OCI-LY7 (cell line): ENCODE measurements at regions not wholly inside any gene's neighbourhood (a gene's known extent, or its start where the extent isn't known, plus 50 kb on each side); places are given as distances from the start of the nearest gene placed in this dataset.

Source experiments
- BruUV-seq: library from RNA; stranded (reverse); fragments of 400-500 nt; replicated peaks from 2 replicates; lab custom pipeline; 2021; lab: Mats Ljungman, UMichigan
- CTCF ChIA-PET: fragments of 300-600 bp; sonication (Branson Sonifier 250); formaldehyde crosslinking; loops from one replicate; lab custom pipeline; 2022; ENCODE audit warnings: antibody characterized with exemption; ENCODE audit not compliant: unreplicated experiment; lab: Charles Lee
- POLR2A ChIA-PET: fragments of 300-600 bp; sonication (Branson Sonifier 250); formaldehyde crosslinking; loops from one replicate; lab custom pipeline; 2022; ENCODE audit warnings: antibody characterized with exemption; lab: Charles Lee
- DNase-seq: peaks from one replicate; pipeline ENCODE4 v3.0.0-alpha.2; 2015; ENCODE audit warnings: low spot score
- H2AFZ ChIP-seq: fragments of 200-600 bp; sonication (generic), shearing (Covaris generic); 2 replicates; pipeline ENCODE4 v1.6.1; 2014; ENCODE audit warnings: mild to moderate bottlenecking, antibody characterized with exemption, low read length, moderate library complexity
- H3K27ac ChIP-seq: fragments of 200-600 bp; sonication (generic); 2 replicates; pipeline ENCODE4 v1.5.1; 2014; ENCODE audit warnings: mixed run types, low read depth, mild to moderate bottlenecking, moderate library complexity, low read length, inconsistent platforms; ENCODE audit not compliant: poor library complexity, severe bottlenecking
- H3K36me3 ChIP-seq: fragments of 200-600 bp; sonication (generic); 2 replicates; pipeline ENCODE4 v1.6.1; 2014; ENCODE audit warnings: mild to moderate bottlenecking, antibody characterized with exemption, low read length, moderate library complexity, mixed read lengths; ENCODE audit not compliant: insufficient read depth
- H3K4me1 ChIP-seq: fragments of 200-600 bp; sonication (generic); 2 replicates; pipeline ENCODE4 v1.5.1; 2014; ENCODE audit warnings: mild to moderate bottlenecking, low read length; ENCODE audit not compliant: insufficient read depth, poor library complexity, severe bottlenecking
- H3K4me2 ChIP-seq: fragments of 200-600 bp; sonication (generic); 2 replicates; pipeline ENCODE4 v1.6.1; 2014; ENCODE audit warnings: mild to moderate bottlenecking, low read length
- H3K4me3 ChIP-seq: fragments of 200-600 bp; sonication (generic); 2 replicates; pipeline ENCODE4 v1.5.1; 2014; ENCODE audit warnings: mild to moderate bottlenecking, low read depth, low read length; ENCODE audit not compliant: poor library complexity, severe bottlenecking
- H3K79me2 ChIP-seq: fragments of 200-600 bp; sonication (generic); 2 replicates; pipeline ENCODE4 v1.6.1; 2016; ENCODE audit warnings: low read depth, mild to moderate bottlenecking, low read length, moderate library complexity, mixed read lengths; ENCODE audit not compliant: insufficient read depth
- H3K9me2 ChIP-seq: fragments of 200-600 bp; sonication (generic); 2 replicates; pipeline ENCODE4 v1.6.1; 2016; ENCODE audit warnings: mild to moderate bottlenecking, low read length, mixed read lengths; ENCODE audit not compliant: insufficient read depth
- H3K9me3 ChIP-seq: fragments of 200-600 bp; sonication (generic); 2 replicates; pipeline ENCODE4 v1.6.1; 2014; ENCODE audit warnings: mild to moderate bottlenecking, mixed run types, low read length, mixed read lengths
- H4K20me1 ChIP-seq: fragments of 200-600 bp; sonication (generic); 2 replicates; pipeline ENCODE4 v1.6.1; 2014; ENCODE audit warnings: mild to moderate bottlenecking, antibody characterized with exemption, low read length, moderate library complexity, mixed read lengths; ENCODE audit not compliant: insufficient read depth
- EZH2phosphoT487 ChIP-seq: fragments of 200-600 bp; sonication (generic); IDR thresholded peaks from 2 replicates; pipeline ENCODE4 v1.6.1; 2018; ENCODE audit warnings: low read depth, borderline replicate concordance, mild to moderate bottlenecking, mixed run types, antibody characterized with exemption, low read length, moderate library complexity, mixed read lengths
- intact Hi-C: fragments of 100-400 bp; cut with micrococcal nuclease; formaldehyde crosslinking; loops from one replicate; pipeline ENCODE4 v1.10.0; 2022; ENCODE audit not compliant: unreplicated experiment
- TF ChIP-seq, protein P1 (sequence below): fragments of 200-600 bp; sonication (generic); conservative IDR thresholded peaks from 2 replicates; pipeline ENCODE4 v1.5.1; 2014; ENCODE audit warnings: mild to moderate bottlenecking, antibody characterized with exemption, low read length, moderate library complexity, mixed read lengths

DNA sequence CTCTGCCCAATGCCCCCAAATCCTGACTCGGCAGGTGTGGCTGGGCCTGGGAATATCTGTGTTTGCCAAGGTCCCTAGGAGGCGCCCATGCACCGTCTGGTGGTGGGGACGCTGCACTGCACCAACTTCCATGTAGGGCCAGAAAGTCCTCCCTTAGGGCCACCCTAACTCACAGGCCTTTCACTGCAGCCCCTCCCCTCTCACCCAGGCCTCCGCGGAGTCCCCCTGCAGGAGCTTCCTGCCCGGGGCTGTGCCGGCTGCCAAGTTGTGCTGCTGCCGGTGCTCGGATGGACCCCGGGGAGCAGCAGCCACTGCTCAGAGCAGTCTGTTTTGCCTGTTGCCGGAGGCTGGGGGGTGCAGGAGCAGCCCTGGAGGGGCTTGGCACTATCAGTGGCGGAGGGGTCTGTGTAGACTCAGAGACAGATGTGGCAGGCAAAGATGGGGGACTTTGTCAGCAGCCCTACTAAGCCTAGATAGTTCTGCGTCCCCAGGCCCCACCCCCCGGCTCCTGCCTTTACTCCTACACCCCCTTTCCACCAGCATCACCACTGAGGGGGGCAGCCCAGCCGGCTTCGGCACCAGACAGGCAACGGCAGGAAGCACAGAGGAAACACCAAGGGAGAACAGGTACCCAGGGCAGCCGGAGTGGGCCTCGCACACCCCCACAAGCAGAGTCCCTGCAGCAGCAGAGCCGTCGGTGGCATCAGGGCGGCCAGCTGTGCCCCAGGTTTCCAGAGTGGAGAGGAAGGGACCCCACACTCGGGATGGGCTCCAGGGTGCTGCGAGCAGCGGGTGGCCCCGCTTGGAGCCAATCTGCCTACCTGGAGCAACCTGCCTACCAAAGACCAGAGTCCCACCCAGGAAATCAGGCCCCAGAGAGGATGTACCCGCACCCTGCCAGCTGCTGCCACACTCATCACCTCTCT is 124.3 kb downstream of the TRIM29 start:
- Histone ChIP-seq H2AFZ (no peak overlapping the region), H3K9me3 (no peaks in the 10 kb centered on the region), H3K9me2 (no peaks in the 10 kb centered on the region), H3K4me2 (no peak overlapping the region), H3K4me3 (no peak overlapping the region), H4K20me1 (no peaks in the 10 kb centered on the region), H3K79me2 (no peaks in the 10 kb centered on the region), H3K27ac (no peak overlapping the region), H3K36me3 (no peaks in the 10 kb centered on the region), H3K4me1 (no peaks in the 10 kb centered on the region)
- TF ChIP-seq, protein P1, sequence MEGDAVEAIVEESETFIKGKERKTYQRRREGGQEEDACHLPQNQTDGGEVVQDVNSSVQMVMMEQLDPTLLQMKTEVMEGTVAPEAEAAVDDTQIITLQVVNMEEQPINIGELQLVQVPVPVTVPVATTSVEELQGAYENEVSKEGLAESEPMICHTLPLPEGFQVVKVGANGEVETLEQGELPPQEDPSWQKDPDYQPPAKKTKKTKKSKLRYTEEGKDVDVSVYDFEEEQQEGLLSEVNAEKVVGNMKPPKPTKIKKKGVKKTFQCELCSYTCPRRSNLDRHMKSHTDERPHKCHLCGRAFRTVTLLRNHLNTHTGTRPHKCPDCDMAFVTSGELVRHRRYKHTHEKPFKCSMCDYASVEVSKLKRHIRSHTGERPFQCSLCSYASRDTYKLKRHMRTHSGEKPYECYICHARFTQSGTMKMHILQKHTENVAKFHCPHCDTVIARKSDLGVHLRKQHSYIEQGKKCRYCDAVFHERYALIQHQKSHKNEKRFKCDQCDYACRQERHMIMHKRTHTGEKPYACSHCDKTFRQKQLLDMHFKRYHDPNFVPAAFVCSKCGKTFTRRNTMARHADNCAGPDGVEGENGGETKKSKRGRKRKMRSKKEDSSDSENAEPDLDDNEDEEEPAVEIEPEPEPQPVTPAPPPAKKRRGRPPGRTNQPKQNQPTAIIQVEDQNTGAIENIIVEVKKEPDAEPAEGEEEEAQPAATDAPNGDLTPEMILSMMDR, result peak; percentile 60
- TF ChIP-seq EZH2phosphoT487, result no peak
- intact Hi-C loops, result loop anchor here (5.0 kb wide), 1 partner anchor 346 kb away; no protein-coding TSS in a partner anchor
- ChIA-PET POLR2A (no interaction called here), CTCF (no interaction called here)
- BruUV-seq, result no TSS peak
- peak; percentile 5 for DNase-seq

DNA sequence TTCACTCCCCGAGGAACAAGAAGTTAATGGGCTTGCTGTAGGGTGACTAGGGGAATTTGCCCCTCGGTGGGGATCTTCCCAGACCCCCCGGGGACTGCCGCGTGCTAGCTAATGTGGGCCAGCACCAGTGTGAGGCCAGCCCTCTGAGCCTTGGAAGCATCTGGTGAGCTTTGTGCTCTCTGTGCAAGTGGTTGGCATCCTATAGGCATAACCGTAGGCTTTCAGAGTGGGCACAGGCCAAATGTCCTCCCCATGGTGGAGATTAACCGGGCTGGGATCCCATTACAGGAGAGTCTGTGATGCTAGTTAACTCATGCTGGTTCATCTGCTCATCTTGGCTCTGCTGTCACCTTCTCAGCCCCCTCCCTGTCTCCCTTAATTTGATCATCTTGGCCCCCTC is 125.7 kb downstream of the TRIM29 start:
- POLR2A ChIA-PET, result no interaction called here

More for the DNA sequence above, 125.7 kb downstream of the TRIM29 start:
- Histone ChIP-seq H3K27ac (no peak overlapping the region), H3K79me2 (no peaks in the 10 kb centered on the region), H3K4me2 (no peak overlapping the region), H3K4me1 (no peaks in the 10 kb centered on the region), H3K36me3 (no peaks in the 10 kb centered on the region), H3K9me2 (no peaks in the 10 kb centered on the region), H3K4me3 (no peak overlapping the region), H3K9me3 (no peaks in the 10 kb centered on the region), H2AFZ (no peak overlapping the region), H4K20me1 (no peaks in the 10 kb centered on the region)
- CTCF ChIA-PET, result no interaction called here
- BruUV-seq, result no TSS peak
- TF ChIP-seq, protein P1, result no peak
- TF ChIP-seq EZH2phosphoT487, result no peak
- intact Hi-C loops, result loop anchor here (5.0 kb wide), 1 partner anchor 345 kb away; no protein-coding TSS in a partner anchor
- no peak for DNase-seq
